ENCODE measurements at regions not wholly inside any gene's neighbourhood (a gene's known extent, or its start where the extent isn't known, plus 50 kb on each side); places are given as distances from the start of the nearest gene placed in this dataset.
"Not testable (repeated sequence)": the region's sequence is repeated elsewhere in the genome, so short reads cannot be mapped to it uniquely, and the experiment has no call there.

GRCh38 chr1:8153961-8154360 lies 127.9 kb upstream of the ERRFI1 start:
- no peaks in the 10 kb centered on the region for H3K36me3 ChIP-seq (ENCODE audit: control insufficient read depth, low read length)
- H3K9me2 ChIP-seq (replicated peaks; ENCODE audit: control insufficient read depth, low read length), result no peaks in the 10 kb centered on the region
- H4K20me1 ChIP-seq (ENCODE audit: control insufficient read depth, insufficient read depth, low read depth, low read length), result no peaks in the 10 kb centered on the region
- no peak overlapping the region for H3K4me3 ChIP-seq (ENCODE audit: low read length)
- H3K27me3 ChIP-seq (ENCODE audit: control insufficient read depth, low read length), result no peaks in the 10 kb centered on the region; the same call in 1 of the 2 replicates
- H3K9me3 ChIP-seq (ENCODE audit: control insufficient read depth, insufficient read depth, low read length), result no peaks in the 10 kb centered on the region
- H3K4me2 ChIP-seq (ENCODE audit: low read length), result no peak overlapping the region
- H3F3A ChIP-seq (ENCODE audit: control insufficient read depth, insufficient read depth), result no peaks in the 10 kb centered on the region
- TF ChIP-seq CTCF (IDR thresholded peaks at IDR 0.05; ENCODE audit: low read depth, low read length, poor library complexity, severe bottlenecking) (no peak), EZH2phosphoT487 (IDR thresholded peaks at IDR 0.05; ENCODE audit: borderline replicate concordance, low read length) (no peak)
- H3K27ac ChIP-seq (ENCODE audit: low read depth, low read length), result no peak overlapping the region
- H3K4me1 ChIP-seq (ENCODE audit: control insufficient read depth, low read length), result no peaks in the 10 kb centered on the region
- H3K79me2 ChIP-seq (ENCODE audit: control insufficient read depth, low read length), result no peaks in the 10 kb centered on the region

GRCh38 chr1:8152731-8153702 lies 126.9 kb upstream of the ERRFI1 start:
- Histone ChIP-seq H3K27me3 (ENCODE audit: control insufficient read depth, low read length) (no peaks in the 10 kb centered on the region; the same call in 1 of the 2 replicates), H3K4me1 (ENCODE audit: control insufficient read depth, low read length) (no peaks in the 10 kb centered on the region), H3F3A (ENCODE audit: control insufficient read depth, insufficient read depth) (no peaks in the 10 kb centered on the region), H3K9me2 (replicated peaks; ENCODE audit: control insufficient read depth, low read length) (no peaks in the 10 kb centered on the region), H3K27ac (ENCODE audit: low read depth, low read length) (no peak overlapping the region), H3K36me3 (ENCODE audit: control insufficient read depth, low read length) (no peaks in the 10 kb centered on the region), H3K9me3 (ENCODE audit: control insufficient read depth, insufficient read depth, low read length) (no peaks in the 10 kb centered on the region), H3K79me2 (ENCODE audit: control insufficient read depth, low read length) (no peaks in the 10 kb centered on the region), H3K4me2 (ENCODE audit: low read length) (no peak overlapping the region), H4K20me1 (ENCODE audit: control insufficient read depth, insufficient read depth, low read depth, low read length) (no peaks in the 10 kb centered on the region), H3K4me3 (ENCODE audit: low read length) (no peak overlapping the region)
- TF ChIP-seq EZH2phosphoT487 (IDR thresholded peaks at IDR 0.05; ENCODE audit: borderline replicate concordance, low read length), result no peak
- no peak for TF ChIP-seq CTCF (IDR thresholded peaks at IDR 0.05; ENCODE audit: low read depth, low read length, poor library complexity, severe bottlenecking)

- TF ChIP-seq CTCF (IDR thresholded peaks at IDR 0.05; ENCODE audit: low read depth, low read length, poor library complexity, severe bottlenecking) (no peak), EZH2phosphoT487 (IDR thresholded peaks at IDR 0.05; ENCODE audit: borderline replicate concordance, low read length) (no peak)
- no peaks in the 10 kb centered on the region for H3K9me3 ChIP-seq (ENCODE audit: control insufficient read depth, insufficient read depth, low read length)
- no peaks in the 10 kb centered on the region for H3K9me2 ChIP-seq (replicated peaks; ENCODE audit: control insufficient read depth, low read length)
- no peaks in the 10 kb centered on the region for H3K79me2 ChIP-seq (ENCODE audit: control insufficient read depth, low read length)
- no peak overlapping the region for H3K4me2 ChIP-seq (ENCODE audit: low read length)
- H3K27ac ChIP-seq (ENCODE audit: low read depth, low read length), result no peak overlapping the region
- no peaks in the 10 kb centered on the region; the same call in 1 of the 2 replicates for H3K27me3 ChIP-seq (ENCODE audit: control insufficient read depth, low read length)
- H3K4me1 ChIP-seq (ENCODE audit: control insufficient read depth, low read length), result no peaks in the 10 kb centered on the region
- no peak overlapping the region for H3K4me3 ChIP-seq (ENCODE audit: low read length)
- no peaks in the 10 kb centered on the region for H4K20me1 ChIP-seq (ENCODE audit: control insufficient read depth, insufficient read depth, low read depth, low read length)
- H3K36me3 ChIP-seq (ENCODE audit: control insufficient read depth, low read length), result no peaks in the 10 kb centered on the region
- no peaks in the 10 kb centered on the region for H3F3A ChIP-seq (ENCODE audit: control insufficient read depth, insufficient read depth)
Measured at GRCh38 chr1:8151647-8152046, 125.5 kb upstream of the ERRFI1 start.

- not testable (repeated sequence) for H3K4me2 ChIP-seq (ENCODE audit: low read length); H3K9me3 ChIP-seq (ENCODE audit: control insufficient read depth, insufficient read depth, low read length); H3K4me3 ChIP-seq (ENCODE audit: low read length); H3K9me2 ChIP-seq (replicated peaks; ENCODE audit: control insufficient read depth, low read length); H3K36me3 ChIP-seq (ENCODE audit: control insufficient read depth, low read length); H3K27me3 ChIP-seq (ENCODE audit: control insufficient read depth, low read length); H3K79me2 ChIP-seq (ENCODE audit: control insufficient read depth, low read length); H4K20me1 ChIP-seq (ENCODE audit: control insufficient read depth, insufficient read depth, low read depth, low read length); H3K4me1 ChIP-seq (ENCODE audit: control insufficient read depth, low read length); H3F3A ChIP-seq (ENCODE audit: control insufficient read depth, insufficient read depth); H3K27ac ChIP-seq (ENCODE audit: low read depth, low read length)
Measured at GRCh38 chr1:8149756-8150155, 123.6 kb upstream of the ERRFI1 start.
